IMR-90 (cell line): ENCODE measurements at regions not wholly inside any gene's neighbourhood (a gene's known extent, or its start where the extent isn't known, plus 50 kb on each side); places are given as distances from the start of the nearest gene placed in this dataset.

Experiments
- ATAC-seq: fragments of 200-7000 bp; cut with Tn5 transposase; 2 replicates; pipeline ENCODE4 v1.9.1; 2020; ENCODE audit warnings: low read depth, mild to moderate bottlenecking, moderate library complexity
- BruUV-seq: library from RNA; stranded (reverse); fragments of 400-500 nt; replicated peaks from 2 replicates; lab custom pipeline; 2021; lab: Mats Ljungman, UMichigan
- CTCF ChIA-PET: fragments of 300-600 bp; formaldehyde crosslinking; extraction: SDS; loops from one replicate; lab custom pipeline; 2021; ENCODE audit warnings: antibody characterized with exemption; lab: Yijun Ruan, JAX
- POLR2A ChIA-PET: fragments of 300-600 bp; sonication (Branson Sonifier 250); formaldehyde crosslinking; loops from one replicate; lab custom pipeline; 2022; ENCODE audit warnings: antibody characterized with exemption; ENCODE audit not compliant: unreplicated experiment; lab: Charles Lee
- DNase-seq: peaks from one replicate; pipeline ENCODE4 v3.0.0; 2013
- H2AFZ ChIP-seq: replicated peaks from 2 replicates; pipeline ENCODE3; 2013; ENCODE audit warnings: low read length, mild to moderate bottlenecking; ENCODE audit not compliant: poor library complexity
- H2AK5ac ChIP-seq: 2 replicates; pipeline ENCODE4 v1.6.1; 2013; ENCODE audit warnings: low read depth, low read length, inconsistent platforms
- H2AK9ac ChIP-seq: replicated peaks from 2 replicates; pipeline ENCODE3; 2013; ENCODE audit warnings: mild to moderate bottlenecking, low read depth, low read length, moderate library complexity; ENCODE audit not compliant: poor library complexity
- H2BK120ac ChIP-seq: 2 replicates; pipeline ENCODE4 v1.6.1; 2013; ENCODE audit warnings: low read depth, low read length, inconsistent platforms
- H2BK15ac ChIP-seq: 3 replicates; pipeline ENCODE4 v1.6.1; 2013; ENCODE audit warnings: low read depth, low read length, inconsistent platforms
- H2BK20ac ChIP-seq: 2 replicates; pipeline ENCODE4 v1.6.1; 2013; ENCODE audit warnings: low read depth, mild to moderate bottlenecking, inconsistent platforms, low read length, moderate library complexity
- H2BK5ac ChIP-seq: 2 replicates; pipeline ENCODE4 v1.6.1; 2013; ENCODE audit warnings: mild to moderate bottlenecking, low read depth, low read length, inconsistent platforms; ENCODE audit not compliant: poor library complexity, severe bottlenecking
- H3K14ac ChIP-seq: replicated peaks from 2 replicates; pipeline ENCODE4 v1.6.1; 2013; ENCODE audit warnings: low read depth, low read length, inconsistent platforms
- H3K18ac ChIP-seq: 2 replicates; pipeline ENCODE4 v1.6.1; 2013; ENCODE audit warnings: low read depth, low read length, control low read depth
- H3K23ac ChIP-seq: 2 replicates; pipeline ENCODE4 v1.6.1; 2013; ENCODE audit warnings: low read depth, low read length, inconsistent platforms
- H3K27ac ChIP-seq: 2 replicates; pipeline ENCODE4 v1.5.1; 2013; ENCODE audit warnings: mild to moderate bottlenecking, control low read depth, low read length; ENCODE audit not compliant: insufficient read depth
- H3K27me3 ChIP-seq: 2 replicates; pipeline ENCODE4 v1.6.1; 2013; ENCODE audit warnings: low read length; ENCODE audit not compliant: control insufficient read depth, insufficient read depth
- H3K36me3 ChIP-seq: 2 replicates; pipeline ENCODE4 v1.6.1; 2013; ENCODE audit warnings: low read length, mixed read lengths; ENCODE audit not compliant: control insufficient read depth, insufficient read depth
- H3K4ac ChIP-seq: 2 replicates; pipeline ENCODE4 v1.6.1; 2013; ENCODE audit warnings: low read depth, low read length, inconsistent platforms
- H3K4me1 ChIP-seq: 2 replicates; pipeline ENCODE4 v1.6.1; 2013; ENCODE audit warnings: low read length, mixed read lengths; ENCODE audit not compliant: control insufficient read depth, insufficient read depth
- H3K4me2 ChIP-seq: 2 replicates; pipeline ENCODE4 v1.6.1; 2013; ENCODE audit warnings: low read depth, mild to moderate bottlenecking, control low read depth, low read length, moderate library complexity
- H3K4me3 ChIP-seq: 2 replicates; pipeline ENCODE4 v1.5.1; 2013; ENCODE audit warnings: low read depth, mild to moderate bottlenecking, control low read depth, low read length, moderate library complexity; ENCODE audit not compliant: insufficient read depth
- H3K56ac ChIP-seq: 2 replicates; pipeline ENCODE4 v1.6.1; 2013; ENCODE audit warnings: low read length, inconsistent platforms; ENCODE audit not compliant: insufficient read depth; ENCODE audit errors: extremely low read depth
- H3K79me1 ChIP-seq, 2 experiments: 2 replicates each; pipeline ENCODE4 v1.6.1; 2013; ENCODE audit warnings: low read length in 2 of 2, inconsistent platforms in 1 of 2, low read depth in 1 of 2
- H3K9ac ChIP-seq: 2 replicates; pipeline ENCODE4 v1.6.1; 2013; ENCODE audit warnings: low read depth, low read length, control low read depth
- H3K9me1 ChIP-seq: 2 replicates; pipeline ENCODE4 v1.6.1; 2013; ENCODE audit warnings: low read length, inconsistent platforms; ENCODE audit not compliant: insufficient read depth
- H3K9me3 ChIP-seq: 2 replicates; pipeline ENCODE4 v1.6.1; 2013; ENCODE audit warnings: low read length; ENCODE audit not compliant: control insufficient read depth, insufficient read depth
- H4K20me1 ChIP-seq: 2 replicates; pipeline ENCODE4 v1.6.1; 2013; ENCODE audit warnings: low read length, inconsistent platforms; ENCODE audit not compliant: insufficient read depth
- H4K5ac ChIP-seq: 2 replicates; pipeline ENCODE4 v1.6.1; 2013; ENCODE audit warnings: mild to moderate bottlenecking, low read depth, low read length, control low read depth
- H4K8ac ChIP-seq, 2 experiments: 2 replicates each; pipeline ENCODE4 v1.6.1; 2013; ENCODE audit warnings: low read depth in 2 of 2, low read length in 2 of 2, control low read depth in 1 of 2, inconsistent platforms in 1 of 2
- H4K91ac ChIP-seq: 2 replicates; pipeline ENCODE4 v1.6.1; 2013; ENCODE audit warnings: low read depth, low read length, inconsistent platforms; ENCODE audit not compliant: insufficient read depth
- BHLHE40 ChIP-seq: fragments of 150-350 bp; IDR thresholded peaks from 2 replicates; pipeline ENCODE4 v1.6.1; 2016; ENCODE audit warnings: mild to moderate bottlenecking, low read depth, low read length
- CEBPB ChIP-seq: IDR thresholded peaks from 2 replicates; pipeline ENCODE4 v1.6.1; 2012; ENCODE audit warnings: low read depth, low read length, improper control_type of control experiment
- CHD1 ChIP-seq: IDR thresholded peaks from 2 replicates; pipeline ENCODE4 v1.6.1; 2012; ENCODE audit warnings: low read depth, low read length, improper control_type of control experiment
- FOS ChIP-seq: fragments of 150-350 bp; IDR thresholded peaks from 2 replicates; pipeline ENCODE4 v1.6.1; 2016; ENCODE audit warnings: low read depth, low read length
- MAFK ChIP-seq: IDR thresholded peaks from 2 replicates; pipeline ENCODE4 v1.6.1; 2012; ENCODE audit warnings: low read depth, low read length, improper control_type of control experiment
- MAZ ChIP-seq: IDR thresholded peaks from 2 replicates; pipeline ENCODE4 v1.6.1; 2012; ENCODE audit warnings: low read depth, mild to moderate bottlenecking, low read length, improper control_type of control experiment, moderate library complexity, borderline replicate concordance
- MXI1 ChIP-seq: IDR thresholded peaks from 2 replicates; pipeline ENCODE4 v1.6.1; 2012; ENCODE audit warnings: low read depth, mild to moderate bottlenecking, low read length, moderate library complexity, borderline replicate concordance
- NFE2L2 ChIP-seq: fragments of 150-350 bp; IDR thresholded peaks from 2 replicates; pipeline ENCODE4 v1.6.1; 2016; ENCODE audit warnings: low read depth, mild to moderate bottlenecking, low read length
- POLR2A ChIP-seq: IDR thresholded peaks from 2 replicates; pipeline ENCODE4 v1.6.1; 2012; ENCODE audit warnings: mild to moderate bottlenecking, low read depth, low read length
- RAD21 ChIP-seq: IDR thresholded peaks from 2 replicates; pipeline ENCODE4 v1.6.1; 2012; ENCODE audit warnings: low read length, improper control_type of control experiment
- RCOR1 ChIP-seq: IDR thresholded peaks from 2 replicates; pipeline ENCODE4 v1.6.1; 2012; ENCODE audit warnings: mild to moderate bottlenecking, low read length, improper control_type of control experiment; ENCODE audit not compliant: insufficient replicate concordance
- RFX5 ChIP-seq: IDR thresholded peaks from 2 replicates; pipeline ENCODE4 v1.8.0; 2012; ENCODE audit warnings: low read depth, mild to moderate bottlenecking, low read length, moderate library complexity
- SMC3 ChIP-seq: fragments of 150-350 bp; IDR thresholded peaks from 2 replicates; pipeline ENCODE4 v1.6.1; 2016; ENCODE audit warnings: low read depth, mild to moderate bottlenecking, antibody characterized with exemption, low read length, moderate library complexity
- WGBS, 2 experiments: methylation state at CpG; one replicate each; pipeline versions ENCODE4 v1.1.5 to v1.1.7; 2013; ENCODE audit warnings: missing lambda C conversion rate in 2 of 2; ENCODE audit not compliant: insufficient read length in 1 of 2; ENCODE audit errors: extremely low coverage in 2 of 2; 5-methylcytosine and 5-hydroxymethylcytosine counted together
- dilution Hi-C: fragments of 300-500 bp; cut with HindIII; formaldehyde crosslinking; loops from one replicate; pipeline ENCODE4 v1.14.3; 2018; ENCODE audit warnings: low sequenced_read_pairs; ENCODE audit not compliant: unreplicated experiment
- in situ Hi-C: fragments of 300-500 bp; cut with MboI; formaldehyde crosslinking; loops from 3 replicates; pipeline ENCODE4 v1.14.3; 2019; ENCODE audit warnings: low sequenced_read_pairs, inconsistent platforms, mixed read lengths
- intact Hi-C: fragments of 100-400 bp; cut with micrococcal nuclease; formaldehyde crosslinking; loops from 2 replicates; pipeline ENCODE4 v1.10.0; 2022
- TF ChIP-seq, protein P1 (sequence below): fragments of 150-350 bp; IDR thresholded peaks from 2 replicates; pipeline ENCODE4 v1.6.1; 2016; ENCODE audit warnings: low read depth, mild to moderate bottlenecking, low read length, moderate library complexity, borderline replicate concordance
- TF ChIP-seq, protein P2 (sequence below): conservative IDR thresholded peaks from 2 replicates; pipeline ENCODE4 v1.5.1; 2012; ENCODE audit warnings: mild to moderate bottlenecking, low read depth, low read length, improper control_type of control experiment
- TF ChIP-seq, protein P3 (sequence below): fragments of 150-350 bp; IDR thresholded peaks from 2 replicates; pipeline ENCODE4 v1.6.1; 2017; ENCODE audit warnings: mild to moderate bottlenecking, antibody characterized with exemption, low read length, low read depth

DNA sequence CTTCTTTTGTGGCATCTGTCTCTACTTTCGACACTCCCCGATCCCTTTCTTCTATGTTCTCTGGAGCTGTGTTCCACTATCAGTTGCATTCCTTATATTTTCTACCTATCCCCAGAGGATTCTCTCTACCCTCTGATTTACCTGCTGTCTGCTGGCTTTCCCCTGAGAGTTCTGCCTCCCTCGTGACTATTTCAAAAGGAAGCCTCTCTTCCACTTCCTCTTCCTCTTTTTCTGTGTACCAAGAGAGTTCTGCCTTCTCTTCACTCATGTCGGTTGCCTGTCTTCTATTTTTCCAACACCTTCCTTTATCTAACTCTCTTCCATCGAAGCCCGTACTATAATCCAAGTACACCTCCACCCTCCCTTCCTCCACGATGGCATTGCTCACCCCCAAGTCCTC is 631.7 kb downstream of the SMARCA1 start:
- no peak for ATAC-seq
- H3K56ac ChIP-seq = no peak overlapping the region
- H3K79me1 ChIP-seq = no peaks in the 10 kb centered on the region
- no peak overlapping the region for H2BK15ac ChIP-seq
- 56% methylated on average over 7 of the region's 7 CpGs; no CpG with 5 or more reads in 1 of the 2 experiments for WGBS, 2 experiments
- no peak for TF ChIP-seq CHD1
- TF ChIP-seq, protein P1, sequence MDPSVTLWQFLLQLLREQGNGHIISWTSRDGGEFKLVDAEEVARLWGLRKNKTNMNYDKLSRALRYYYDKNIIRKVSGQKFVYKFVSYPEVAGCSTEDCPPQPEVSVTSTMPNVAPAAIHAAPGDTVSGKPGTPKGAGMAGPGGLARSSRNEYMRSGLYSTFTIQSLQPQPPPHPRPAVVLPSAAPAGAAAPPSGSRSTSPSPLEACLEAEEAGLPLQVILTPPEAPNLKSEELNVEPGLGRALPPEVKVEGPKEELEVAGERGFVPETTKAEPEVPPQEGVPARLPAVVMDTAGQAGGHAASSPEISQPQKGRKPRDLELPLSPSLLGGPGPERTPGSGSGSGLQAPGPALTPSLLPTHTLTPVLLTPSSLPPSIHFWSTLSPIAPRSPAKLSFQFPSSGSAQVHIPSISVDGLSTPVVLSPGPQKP = no peak
- TF ChIP-seq NFE2L2 = no peak
- TF ChIP-seq CEBPB = no peak
- TF ChIP-seq MAFK = no peak
- TF ChIP-seq, protein P2, sequence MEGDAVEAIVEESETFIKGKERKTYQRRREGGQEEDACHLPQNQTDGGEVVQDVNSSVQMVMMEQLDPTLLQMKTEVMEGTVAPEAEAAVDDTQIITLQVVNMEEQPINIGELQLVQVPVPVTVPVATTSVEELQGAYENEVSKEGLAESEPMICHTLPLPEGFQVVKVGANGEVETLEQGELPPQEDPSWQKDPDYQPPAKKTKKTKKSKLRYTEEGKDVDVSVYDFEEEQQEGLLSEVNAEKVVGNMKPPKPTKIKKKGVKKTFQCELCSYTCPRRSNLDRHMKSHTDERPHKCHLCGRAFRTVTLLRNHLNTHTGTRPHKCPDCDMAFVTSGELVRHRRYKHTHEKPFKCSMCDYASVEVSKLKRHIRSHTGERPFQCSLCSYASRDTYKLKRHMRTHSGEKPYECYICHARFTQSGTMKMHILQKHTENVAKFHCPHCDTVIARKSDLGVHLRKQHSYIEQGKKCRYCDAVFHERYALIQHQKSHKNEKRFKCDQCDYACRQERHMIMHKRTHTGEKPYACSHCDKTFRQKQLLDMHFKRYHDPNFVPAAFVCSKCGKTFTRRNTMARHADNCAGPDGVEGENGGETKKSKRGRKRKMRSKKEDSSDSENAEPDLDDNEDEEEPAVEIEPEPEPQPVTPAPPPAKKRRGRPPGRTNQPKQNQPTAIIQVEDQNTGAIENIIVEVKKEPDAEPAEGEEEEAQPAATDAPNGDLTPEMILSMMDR = no peak
- TF ChIP-seq SMC3 = no peak
- TF ChIP-seq MXI1 = no peak
- TF ChIP-seq BHLHE40 = no peak
- TF ChIP-seq FOS = no peak
- TF ChIP-seq, protein P3, sequence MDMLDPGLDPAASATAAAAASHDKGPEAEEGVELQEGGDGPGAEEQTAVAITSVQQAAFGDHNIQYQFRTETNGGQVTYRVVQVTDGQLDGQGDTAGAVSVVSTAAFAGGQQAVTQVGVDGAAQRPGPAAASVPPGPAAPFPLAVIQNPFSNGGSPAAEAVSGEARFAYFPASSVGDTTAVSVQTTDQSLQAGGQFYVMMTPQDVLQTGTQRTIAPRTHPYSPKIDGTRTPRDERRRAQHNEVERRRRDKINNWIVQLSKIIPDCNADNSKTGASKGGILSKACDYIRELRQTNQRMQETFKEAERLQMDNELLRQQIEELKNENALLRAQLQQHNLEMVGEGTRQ = no peak
- no peak for TF ChIP-seq MAZ
- no peak for TF ChIP-seq POLR2A
- TF ChIP-seq RCOR1 = no peak
- TF ChIP-seq RFX5 = no peak
- no peak for TF ChIP-seq RAD21
- no peak overlapping the region for H3K14ac ChIP-seq
- no peak overlapping the region for H2AK5ac ChIP-seq
- ChIA-PET POLR2A (no interaction called here), CTCF (no interaction called here)
- H3K18ac ChIP-seq = no peak overlapping the region
- no peak overlapping the region for H3K4me2 ChIP-seq
- no peak overlapping the region for H4K8ac ChIP-seq
- no peak for DNase-seq
- H3K36me3 ChIP-seq = no peaks in the 10 kb centered on the region
- no peak overlapping the region for H4K91ac ChIP-seq
- H3K27me3 ChIP-seq = no peaks in the 10 kb centered on the region
- H2AK9ac ChIP-seq = no peak overlapping the region
- dilution Hi-C loops = no loop called here
- intact Hi-C loops = no loop called here
- no peak overlapping the region for H2BK20ac ChIP-seq
- H2AFZ ChIP-seq = no peak overlapping the region
- H2BK120ac ChIP-seq = no peak overlapping the region
- H3K9me3 ChIP-seq = no peaks in the 10 kb centered on the region
- BruUV-seq = no TSS peak
- H3K27ac ChIP-seq = no peak overlapping the region
- no peak overlapping the region for H3K4me3 ChIP-seq
- H3K23ac ChIP-seq = no peak overlapping the region
- no peaks in the 10 kb centered on the region for H3K4me1 ChIP-seq
- no peak overlapping the region for H3K9ac ChIP-seq
- no peak overlapping the region for H3K4ac ChIP-seq
- H4K20me1 ChIP-seq = no peaks in the 10 kb centered on the region
- H2BK5ac ChIP-seq = no peak overlapping the region
- no peak overlapping the region for H4K5ac ChIP-seq
- in situ Hi-C loops = no loop called here
- no peaks in the 10 kb centered on the region for H3K9me1 ChIP-seq
